AG04449 (cell line): ENCODE measurements at regions not wholly inside any gene's neighbourhood (a gene's known extent, or its start where the extent isn't known, plus 50 kb on each side); places are given as distances from the start of the nearest gene placed in this dataset.

ENCODE experiments used
- CTCF ChIA-PET: fragments of 350-600 bp; formaldehyde crosslinking; extraction: SDS; loops from one replicate; lab custom pipeline; 2021; ENCODE audit warnings: antibody characterized with exemption; lab: Yijun Ruan, JAX
- POLR2A ChIA-PET: fragments of 400-600, 350-600 bp; formaldehyde crosslinking; extraction: SDS; loops from one replicate; lab custom pipeline; 2020; ENCODE audit warnings: antibody characterized with exemption, inconsistent platforms; lab: Yijun Ruan, JAX
- DNase-seq: peaks from one replicate; pipeline ENCODE4 v3.0.0-alpha.2; 2010; ENCODE audit warnings: low read depth, low spot score
- H3K4me3 ChIP-seq: 2 replicates; pipeline ENCODE4 v1.5.1; 2011; ENCODE audit warnings: low read depth, mild to moderate bottlenecking, control low read depth, low read length
- TF ChIP-seq, protein P1 (sequence below): IDR thresholded peaks from one replicate; pipeline ENCODE4 v1.5.1; 2011; ENCODE audit warnings: mild to moderate bottlenecking, moderate library complexity, low read length, control low read depth, inconsistent platforms; ENCODE audit not compliant: insufficient read depth; ENCODE audit errors: missing control alignments

DNA sequence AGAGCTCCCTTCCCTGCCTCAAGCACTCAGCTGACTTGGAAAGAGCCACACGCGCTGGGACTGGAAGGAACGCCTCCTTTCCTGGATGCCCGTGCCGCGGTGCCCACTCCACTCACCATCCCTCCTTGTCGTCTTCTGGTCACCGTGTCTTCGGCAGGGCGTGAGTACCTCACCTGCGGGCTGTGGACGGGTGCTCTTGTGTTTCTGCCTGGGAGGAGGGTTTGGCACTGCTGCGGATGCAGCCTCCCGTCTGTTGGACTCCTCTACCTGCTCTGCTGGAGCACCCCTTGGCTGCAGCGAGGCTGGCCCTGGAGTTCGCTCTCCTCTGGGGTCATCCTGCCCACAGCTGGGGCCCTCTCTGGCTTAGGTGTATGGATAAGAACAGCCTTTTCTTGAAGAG, 612.7 kb downstream of the BRD1 start:
- TF ChIP-seq, protein P1, sequence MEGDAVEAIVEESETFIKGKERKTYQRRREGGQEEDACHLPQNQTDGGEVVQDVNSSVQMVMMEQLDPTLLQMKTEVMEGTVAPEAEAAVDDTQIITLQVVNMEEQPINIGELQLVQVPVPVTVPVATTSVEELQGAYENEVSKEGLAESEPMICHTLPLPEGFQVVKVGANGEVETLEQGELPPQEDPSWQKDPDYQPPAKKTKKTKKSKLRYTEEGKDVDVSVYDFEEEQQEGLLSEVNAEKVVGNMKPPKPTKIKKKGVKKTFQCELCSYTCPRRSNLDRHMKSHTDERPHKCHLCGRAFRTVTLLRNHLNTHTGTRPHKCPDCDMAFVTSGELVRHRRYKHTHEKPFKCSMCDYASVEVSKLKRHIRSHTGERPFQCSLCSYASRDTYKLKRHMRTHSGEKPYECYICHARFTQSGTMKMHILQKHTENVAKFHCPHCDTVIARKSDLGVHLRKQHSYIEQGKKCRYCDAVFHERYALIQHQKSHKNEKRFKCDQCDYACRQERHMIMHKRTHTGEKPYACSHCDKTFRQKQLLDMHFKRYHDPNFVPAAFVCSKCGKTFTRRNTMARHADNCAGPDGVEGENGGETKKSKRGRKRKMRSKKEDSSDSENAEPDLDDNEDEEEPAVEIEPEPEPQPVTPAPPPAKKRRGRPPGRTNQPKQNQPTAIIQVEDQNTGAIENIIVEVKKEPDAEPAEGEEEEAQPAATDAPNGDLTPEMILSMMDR, result no peak
- H3K4me3 ChIP-seq, result no peak overlapping the region
- CTCF ChIA-PET, result no interaction called here
- POLR2A ChIA-PET, result no interaction called here
- no peak for DNase-seq

DNA sequence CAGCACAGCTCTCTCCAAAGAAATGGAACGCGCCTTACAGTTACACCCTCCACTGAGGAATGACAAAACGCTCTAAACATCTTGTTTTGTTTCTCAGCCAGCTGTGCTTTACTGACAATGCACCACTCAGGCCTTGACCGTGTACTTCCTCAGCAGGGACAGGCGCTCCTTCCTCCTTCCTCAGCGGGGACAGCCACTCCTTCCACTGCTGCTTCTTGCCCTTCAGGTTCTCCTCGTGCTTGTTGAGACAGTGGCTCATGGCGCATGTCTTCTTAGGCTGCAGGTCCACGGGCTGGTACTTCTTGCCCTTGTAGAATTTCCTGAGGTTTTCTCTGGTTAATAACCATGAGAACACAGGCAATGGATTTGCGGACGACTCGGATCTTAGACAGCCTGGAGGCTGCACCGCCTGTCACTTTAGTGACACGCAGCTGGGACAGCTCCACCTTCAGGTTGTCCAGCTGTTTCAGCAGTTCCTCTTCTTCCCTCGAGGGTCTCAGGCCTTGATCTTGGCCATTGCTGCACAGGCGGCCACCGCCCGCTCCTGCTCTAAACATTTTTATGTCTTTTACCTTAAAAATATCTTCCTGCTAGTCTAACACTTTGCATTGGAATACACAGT, 613.8 kb downstream of the BRD1 start:
- H3K4me3 ChIP-seq, result no peak overlapping the region
- ChIA-PET POLR2A (no interaction called here), CTCF (no interaction called here)
- TF ChIP-seq, protein P1, result no peak
- DNase-seq, result no peak

DNA sequence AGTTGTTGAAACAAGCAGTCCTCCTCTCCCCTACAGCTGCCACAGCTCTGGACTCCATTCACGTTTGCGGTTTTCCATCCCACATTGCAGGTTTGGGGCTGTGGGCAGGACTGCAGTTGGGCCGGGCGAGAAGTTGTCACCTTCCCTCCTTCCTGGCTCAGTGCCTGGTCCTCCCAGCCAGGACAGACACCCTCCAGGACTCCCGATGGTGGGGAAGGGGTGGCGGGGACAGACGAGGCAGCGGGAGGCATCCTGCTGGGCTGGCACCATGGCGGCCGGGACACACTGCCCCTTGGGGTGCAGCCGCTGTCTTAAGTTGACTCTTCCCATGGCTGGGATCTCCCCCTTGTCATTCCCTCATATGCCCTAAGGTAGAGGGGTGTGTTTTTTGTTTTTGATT, 615.2 kb downstream of the BRD1 start:
- ChIA-PET CTCF (no interaction called here), POLR2A (no interaction called here)
- TF ChIP-seq, protein P1, result no peak
- H3K4me3 ChIP-seq, result no peak overlapping the region
- no peak for DNase-seq

DNA sequence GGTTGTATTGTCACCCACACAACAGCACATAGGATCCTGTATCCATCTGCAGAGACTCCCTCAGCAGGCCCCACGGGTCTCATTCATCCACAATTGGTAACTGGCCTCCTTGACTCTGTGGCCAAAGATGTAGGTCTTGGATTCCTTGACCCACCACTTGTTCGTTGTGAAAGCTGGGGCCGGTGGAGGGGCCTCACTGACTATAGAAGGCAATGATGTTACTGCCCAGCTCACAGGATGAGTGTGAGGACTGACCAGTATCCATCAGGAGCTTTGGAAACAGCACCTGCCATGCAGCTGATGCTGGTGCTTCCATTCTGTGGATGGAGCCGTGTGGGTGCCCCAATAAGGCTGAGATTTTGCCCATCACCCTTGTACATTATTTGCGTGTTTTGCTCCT, 615.7 kb downstream of the BRD1 start:
- no peak overlapping the region for H3K4me3 ChIP-seq
- CTCF ChIA-PET, result no interaction called here
- TF ChIP-seq, protein P1, result no peak
- POLR2A ChIA-PET, result no interaction called here
- no peak for DNase-seq

DNA sequence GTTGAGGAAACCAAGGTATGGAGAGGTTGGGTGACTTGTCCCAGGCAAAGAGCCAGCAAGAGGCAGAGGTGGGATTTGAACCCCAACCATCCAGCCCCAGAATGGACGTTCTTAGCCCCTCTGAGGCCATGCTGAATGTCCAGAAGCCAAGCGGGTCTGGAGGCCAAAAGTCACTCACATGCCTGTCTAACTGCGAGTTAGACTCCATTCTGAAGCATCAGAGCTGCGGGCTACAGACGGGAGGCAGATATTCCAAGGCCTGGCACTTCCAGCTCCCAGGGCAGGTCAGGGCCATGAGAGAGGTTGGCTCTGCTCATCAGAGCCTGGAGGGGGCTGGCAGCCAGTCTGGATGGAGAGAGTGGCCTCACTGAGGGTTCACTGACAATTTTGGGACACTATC, 616.5 kb downstream of the BRD1 start:
- no peak overlapping the region for H3K4me3 ChIP-seq
- TF ChIP-seq, protein P1, result no peak
- POLR2A ChIA-PET, result no interaction called here
- CTCF ChIA-PET, result no interaction called here
- no peak for DNase-seq

DNA sequence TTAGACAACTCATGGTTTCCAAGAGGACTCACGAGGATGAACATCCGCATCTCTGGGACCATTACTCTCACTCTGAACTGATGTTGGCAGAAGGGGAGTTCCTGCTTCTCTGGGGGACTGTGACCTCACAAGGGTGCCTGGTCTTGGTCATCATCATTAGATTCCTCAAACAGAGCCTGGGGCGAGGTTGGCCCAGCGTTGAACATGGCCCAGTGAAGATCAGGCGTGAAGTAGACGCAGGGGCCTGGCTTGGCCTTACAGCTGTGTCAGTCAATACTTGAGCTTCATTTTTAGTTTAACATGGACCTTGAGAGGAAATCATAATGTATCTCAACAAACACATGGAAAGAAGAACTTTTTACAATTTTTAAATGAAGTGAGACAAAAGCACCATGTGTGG, 617.1 kb downstream of the BRD1 start:
- no peak for DNase-seq
- H3K4me3 ChIP-seq, result no peak overlapping the region
- ChIA-PET CTCF (no interaction called here), POLR2A (no interaction called here)
- TF ChIP-seq, protein P1, result no peak
